AG09309 (cell line): ENCODE measurements at regions not wholly inside any gene's neighbourhood (a gene's known extent, or its start where the extent isn't known, plus 50 kb on each side); places are given as distances from the start of the nearest gene placed in this dataset.

ENCODE experiments used
- DNase-seq: peaks from one replicate; pipeline ENCODE4 v3.0.0-alpha.2; 2010; ENCODE audit warnings: low read depth
- H3K4me3 ChIP-seq: 2 replicates; pipeline ENCODE4 v1.5.1; 2011; ENCODE audit warnings: mild to moderate bottlenecking, low read depth, low read length, moderate library complexity; ENCODE audit not compliant: control insufficient read depth
- TF ChIP-seq, protein P1 (sequence below): IDR thresholded peaks from 2 replicates; pipeline ENCODE4 v1.5.1; 2011; ENCODE audit warnings: mild to moderate bottlenecking, low read depth, low read length, inconsistent platforms; ENCODE audit not compliant: insufficient read depth, control insufficient read depth; ENCODE audit errors: missing control alignments

DNA sequence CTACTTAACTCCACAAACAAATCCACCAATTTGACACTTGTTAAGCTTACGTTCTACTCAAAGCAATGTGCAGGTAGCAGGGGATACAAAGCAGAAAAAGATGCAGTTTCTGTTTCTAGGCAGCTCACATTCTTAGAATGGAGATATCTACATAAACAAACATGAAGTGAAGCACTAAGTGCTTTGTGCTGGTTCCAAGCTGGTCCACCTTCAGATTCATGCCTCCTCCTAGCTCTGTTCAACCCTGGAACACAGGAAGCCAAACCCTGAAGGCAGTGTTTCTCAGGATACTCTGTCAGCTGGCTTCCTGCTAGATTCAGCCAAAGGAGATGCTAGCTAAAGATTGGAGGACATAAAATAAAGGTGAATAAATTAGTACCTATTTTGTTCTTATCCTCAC, 55.3 kb upstream of the NOL4 start:
- no peak overlapping the region for H3K4me3 ChIP-seq
- TF ChIP-seq, protein P1, sequence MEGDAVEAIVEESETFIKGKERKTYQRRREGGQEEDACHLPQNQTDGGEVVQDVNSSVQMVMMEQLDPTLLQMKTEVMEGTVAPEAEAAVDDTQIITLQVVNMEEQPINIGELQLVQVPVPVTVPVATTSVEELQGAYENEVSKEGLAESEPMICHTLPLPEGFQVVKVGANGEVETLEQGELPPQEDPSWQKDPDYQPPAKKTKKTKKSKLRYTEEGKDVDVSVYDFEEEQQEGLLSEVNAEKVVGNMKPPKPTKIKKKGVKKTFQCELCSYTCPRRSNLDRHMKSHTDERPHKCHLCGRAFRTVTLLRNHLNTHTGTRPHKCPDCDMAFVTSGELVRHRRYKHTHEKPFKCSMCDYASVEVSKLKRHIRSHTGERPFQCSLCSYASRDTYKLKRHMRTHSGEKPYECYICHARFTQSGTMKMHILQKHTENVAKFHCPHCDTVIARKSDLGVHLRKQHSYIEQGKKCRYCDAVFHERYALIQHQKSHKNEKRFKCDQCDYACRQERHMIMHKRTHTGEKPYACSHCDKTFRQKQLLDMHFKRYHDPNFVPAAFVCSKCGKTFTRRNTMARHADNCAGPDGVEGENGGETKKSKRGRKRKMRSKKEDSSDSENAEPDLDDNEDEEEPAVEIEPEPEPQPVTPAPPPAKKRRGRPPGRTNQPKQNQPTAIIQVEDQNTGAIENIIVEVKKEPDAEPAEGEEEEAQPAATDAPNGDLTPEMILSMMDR, result no peak
- no peak for DNase-seq

DNA sequence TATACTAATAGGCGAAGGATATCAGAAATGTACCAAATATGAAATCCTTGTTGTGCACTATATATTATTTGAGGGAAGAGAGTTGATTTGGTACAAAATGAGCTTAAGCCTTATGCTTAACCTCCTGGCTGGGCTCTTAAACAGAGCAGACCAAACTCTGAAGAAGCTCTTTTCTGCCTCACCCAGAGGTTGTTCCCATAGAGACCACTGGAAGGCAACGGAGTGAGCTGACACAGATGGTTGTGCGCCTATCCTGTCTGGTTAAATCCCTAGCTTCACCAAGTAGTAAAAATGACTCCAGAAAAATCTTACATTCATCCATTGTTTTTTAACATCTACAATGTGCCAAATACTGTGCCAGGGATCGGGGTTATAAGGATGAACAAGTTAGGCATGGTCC, 55.9 kb upstream of the NOL4 start:
- TF ChIP-seq, protein P1, result no peak
- H3K4me3 ChIP-seq, result no peak overlapping the region
- DNase-seq, result no peak

DNA sequence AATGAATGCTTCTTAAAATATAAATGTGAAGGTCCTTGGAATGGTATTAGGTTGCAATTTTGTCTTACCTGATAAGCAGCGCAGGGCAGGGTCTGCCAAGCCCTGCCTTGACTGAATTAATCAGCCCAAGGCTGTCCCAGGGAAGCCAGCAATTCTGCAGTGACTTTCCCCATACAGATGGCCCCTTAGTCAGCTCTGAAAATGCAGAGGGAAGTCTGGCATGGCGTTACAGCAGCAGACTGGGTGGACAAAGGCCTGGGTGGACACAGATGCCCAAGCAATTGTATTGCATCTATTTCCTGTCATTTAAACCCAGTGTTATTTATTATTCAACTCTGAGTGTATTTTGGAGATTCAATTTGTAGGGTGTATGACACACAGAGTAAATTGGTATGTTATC, 56.6 kb upstream of the NOL4 start:
- TF ChIP-seq, protein P1, result no peak
- no peak overlapping the region for H3K4me3 ChIP-seq
- DNase-seq, result no peak

DNA sequence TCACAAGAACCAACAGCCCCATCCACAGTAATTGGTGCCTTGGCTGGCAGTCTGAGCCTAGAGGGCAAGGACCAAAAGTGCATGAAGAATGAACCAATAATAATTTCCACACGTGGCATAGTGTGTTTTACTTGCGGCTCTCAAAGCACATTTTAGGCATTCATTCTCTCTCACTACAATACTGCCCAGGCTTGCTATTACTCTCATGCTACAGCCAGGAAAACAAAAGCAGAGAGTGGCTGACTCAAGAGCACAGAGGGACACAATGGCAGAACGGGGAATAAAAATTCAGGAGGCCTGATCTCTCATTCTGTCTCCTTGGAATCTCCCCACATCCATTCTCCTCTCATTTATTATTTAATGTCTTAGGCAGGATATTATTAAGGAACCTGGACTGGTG, 57.0 kb upstream of the NOL4 start:
- no peak overlapping the region for H3K4me3 ChIP-seq
- DNase-seq, result no peak
- TF ChIP-seq, protein P1, result no peak

DNA sequence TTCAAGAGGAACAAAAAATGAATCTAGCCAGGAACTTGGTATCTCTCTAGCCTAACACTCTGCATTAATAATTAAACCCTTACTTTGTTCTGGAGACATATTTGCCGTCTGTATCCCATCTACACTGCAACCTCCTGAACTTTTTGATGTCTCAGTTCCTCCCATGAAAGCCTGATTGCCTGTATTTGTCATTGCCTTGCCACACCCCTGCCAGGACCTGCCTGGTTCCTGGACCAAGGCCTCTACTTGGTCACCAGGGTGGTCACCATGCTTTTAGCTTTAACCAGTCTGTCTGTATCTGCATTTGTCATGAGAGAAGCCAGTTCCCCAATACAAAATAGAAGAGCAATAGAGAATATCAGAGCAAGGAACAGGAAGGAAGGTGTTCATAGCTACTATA, 58.8 kb upstream of the NOL4 start:
- TF ChIP-seq, protein P1, result no peak
- no peak for DNase-seq
- no peak overlapping the region for H3K4me3 ChIP-seq

DNA sequence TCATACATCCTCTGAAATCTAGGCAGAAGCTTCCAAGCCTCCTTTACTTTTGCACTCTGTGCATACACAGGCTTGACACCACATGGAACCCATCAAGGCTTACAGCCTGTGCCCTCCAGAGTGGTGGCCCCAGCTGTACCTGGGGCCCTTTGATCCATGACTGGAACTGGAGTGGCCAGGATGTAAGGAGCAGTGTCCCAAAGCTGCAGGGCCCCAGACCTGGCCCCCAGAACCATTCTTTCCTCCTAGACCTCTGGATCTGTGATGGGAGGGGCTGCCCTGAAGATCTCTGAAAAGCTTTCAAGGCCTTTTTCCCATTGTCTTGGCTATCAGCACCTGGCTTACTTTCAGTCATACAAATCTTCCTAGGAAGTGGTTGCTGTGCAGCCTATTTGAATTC, 63.1 kb upstream of the NOL4 start:
- TF ChIP-seq, protein P1, result no peak
- H3K4me3 ChIP-seq, result no peak overlapping the region
- no peak for DNase-seq

DNA sequence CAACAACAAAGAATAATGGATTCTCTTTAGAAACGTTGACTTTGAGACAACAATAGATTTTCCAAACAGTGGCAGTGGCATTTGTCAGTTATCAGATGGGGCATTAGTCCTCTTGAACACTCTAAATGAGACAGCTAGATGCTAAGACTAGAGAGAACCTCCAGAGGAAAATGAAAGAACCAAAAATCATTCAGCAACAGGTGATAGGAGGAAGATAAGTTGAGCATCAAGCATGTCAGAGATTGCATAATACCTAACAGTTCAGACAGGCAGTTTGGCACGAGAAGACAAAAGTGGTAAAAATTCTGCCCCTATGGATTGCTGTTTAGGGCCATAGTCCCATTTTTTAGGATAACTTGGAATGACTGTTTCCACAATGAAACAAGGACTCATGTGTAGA, 67.9 kb upstream of the NOL4 start:
- H3K4me3 ChIP-seq, result no peak overlapping the region
- TF ChIP-seq, protein P1, result no peak
- DNase-seq, result no peak
